Effector memory CD4-positive, alpha-beta T cell (primary cell): ENCODE measurements at regions not wholly inside any gene's neighbourhood (a gene's known extent, or its start where the extent isn't known, plus 50 kb on each side); places are given as distances from the start of the nearest gene placed in this dataset.

Experiments
- DNase-seq, 3 donors: peaks; one replicate each; pipeline ENCODE4 v3.0.0-alpha.2; 2020
- H3K27ac ChIP-seq: 2 replicates; pipeline ENCODE4 v1.7.0; 2013; ENCODE audit warnings: mild to moderate bottlenecking, low read length, moderate library complexity; ENCODE audit not compliant: insufficient read depth, poor library complexity, severe bottlenecking
- H3K27me3 ChIP-seq: replicated peaks from 2 replicates; pipeline ENCODE4 v1.7.0; 2013; ENCODE audit warnings: mild to moderate bottlenecking, low read length; ENCODE audit not compliant: insufficient read depth, control insufficient read depth, poor library complexity, severe bottlenecking
- H3K36me3 ChIP-seq: 2 replicates; pipeline ENCODE4 v1.7.0; 2013; ENCODE audit warnings: mild to moderate bottlenecking, low read length, moderate library complexity; ENCODE audit not compliant: control insufficient read depth, insufficient read depth
- H3K4me1 ChIP-seq: 2 replicates; pipeline ENCODE4 v1.7.0; 2013; ENCODE audit warnings: low read length, mild to moderate bottlenecking; ENCODE audit not compliant: control insufficient read depth, insufficient read depth, poor library complexity, severe bottlenecking
- H3K4me3 ChIP-seq: 2 replicates; pipeline ENCODE4 v1.7.0; 2013; ENCODE audit warnings: low read length, low read depth, mild to moderate bottlenecking; ENCODE audit not compliant: insufficient read depth, poor library complexity, severe bottlenecking
- H3K9me3 ChIP-seq: 2 replicates; pipeline ENCODE4 v1.7.0; 2013; ENCODE audit warnings: mild to moderate bottlenecking, low read length, moderate library complexity; ENCODE audit not compliant: control insufficient read depth

- Histone ChIP-seq H3K4me3 (no peak overlapping the region), H3K4me1 (no peaks in the 10 kb centered on the region), H3K9me3 (no peaks in the 10 kb centered on the region), H3K36me3 (no peaks in the 10 kb centered on the region), H3K27me3 (no peaks in the 10 kb centered on the region), H3K27ac (no peak overlapping the region)
- no peak for DNase-seq
Observed at GRCh38 chr17:14688134-14688533, 387.3 kb downstream of the HS3ST3B1 start.

GRCh38 chr17:14672830-14673229 lies 371.9 kb downstream of the HS3ST3B1 start:
- Histone ChIP-seq H3K36me3 (no peaks in the 10 kb centered on the region), H3K27ac (no peak overlapping the region), H3K4me1 (no peaks in the 10 kb centered on the region), H3K4me3 (no peak overlapping the region), H3K9me3 (no peaks in the 10 kb centered on the region), H3K27me3 (no peaks in the 10 kb centered on the region)
- no peak for DNase-seq

GRCh38 chr17:14670861-14671260 lies 370.0 kb downstream of the HS3ST3B1 start:
- Histone ChIP-seq H3K36me3 (no peaks in the 10 kb centered on the region), H3K27me3 (no peaks in the 10 kb centered on the region), H3K9me3 (no peaks in the 10 kb centered on the region), H3K27ac (no peak overlapping the region), H3K4me1 (no peaks in the 10 kb centered on the region), H3K4me3 (no peak overlapping the region)
- no peak for DNase-seq

- Histone ChIP-seq H3K4me1 (no peaks in the 10 kb centered on the region), H3K9me3 (no peaks in the 10 kb centered on the region), H3K4me3 (no peak overlapping the region), H3K36me3 (no peaks in the 10 kb centered on the region), H3K27ac (no peak overlapping the region), H3K27me3 (no peaks in the 10 kb centered on the region)
- no peak for DNase-seq
Observed at GRCh38 chr17:14664511-14664910, 363.6 kb downstream of the HS3ST3B1 start.

GRCh38 chr17:14641117-14641516 lies 340.2 kb downstream of the HS3ST3B1 start:
- Histone ChIP-seq H3K4me1 (no peaks in the 10 kb centered on the region), H3K9me3 (no peaks in the 10 kb centered on the region), H3K4me3 (no peak overlapping the region), H3K36me3 (no peaks in the 10 kb centered on the region), H3K27me3 (no peaks in the 10 kb centered on the region), H3K27ac (no peak overlapping the region)
- no peak for DNase-seq

- H3K36me3 ChIP-seq: no peaks in the 10 kb centered on the region
- no peak for DNase-seq
- H3K27ac ChIP-seq: no peak overlapping the region
- no peak overlapping the region for H3K4me3 ChIP-seq
- H3K9me3 ChIP-seq: no peaks in the 10 kb centered on the region
- H3K27me3 ChIP-seq: no peaks in the 10 kb centered on the region
- no peaks in the 10 kb centered on the region for H3K4me1 ChIP-seq
Observed at GRCh38 chr17:14637260-14637659, 336.4 kb downstream of the HS3ST3B1 start.

- Histone ChIP-seq H3K27me3 (no peaks in the 10 kb centered on the region), H3K9me3 (no peaks in the 10 kb centered on the region), H3K4me1 (no peaks in the 10 kb centered on the region), H3K4me3 (no peak overlapping the region), H3K36me3 (no peaks in the 10 kb centered on the region), H3K27ac (no peak overlapping the region)
- DNase-seq: no peak
Observed at GRCh38 chr17:14630621-14631020, 329.7 kb downstream of the HS3ST3B1 start.

- Histone ChIP-seq H3K36me3 (no peaks in the 10 kb centered on the region), H3K9me3 (no peaks in the 10 kb centered on the region), H3K4me3 (no peak overlapping the region), H3K27me3 (no peaks in the 10 kb centered on the region), H3K27ac (no peak overlapping the region), H3K4me1 (no peaks in the 10 kb centered on the region)
- DNase-seq: no peak
Observed at GRCh38 chr17:14630046-14630445, 329.2 kb downstream of the HS3ST3B1 start.

- Histone ChIP-seq H3K27ac (no peak overlapping the region), H3K36me3 (no peaks in the 10 kb centered on the region), H3K4me1 (no peaks in the 10 kb centered on the region), H3K27me3 (no peaks in the 10 kb centered on the region), H3K4me3 (no peak overlapping the region), H3K9me3 (no peaks in the 10 kb centered on the region)
- DNase-seq: no peak
Observed at GRCh38 chr17:14622615-14623101, 321.8 kb downstream of the HS3ST3B1 start.

GRCh38 chr17:14621826-14622614 lies 321.1 kb downstream of the HS3ST3B1 start:
- Histone ChIP-seq H3K36me3 (no peaks in the 10 kb centered on the region), H3K9me3 (no peaks in the 10 kb centered on the region), H3K4me1 (no peaks in the 10 kb centered on the region), H3K27ac (no peak overlapping the region), H3K4me3 (no peak overlapping the region), H3K27me3 (no peaks in the 10 kb centered on the region)
- no peak for DNase-seq
